ENCODE measurements at regions not wholly inside any gene's neighbourhood (a gene's known extent, or its start where the extent isn't known, plus 50 kb on each side); places are given as distances from the start of the nearest gene placed in this dataset.

- Mint-ChIP-seq H3K4me1 (no peaks in the 10 kb centered on the region), H3K36me3 (ENCODE audit: insufficient read depth) (no peaks in the 10 kb centered on the region), H3K9me3 (no peaks in the 10 kb centered on the region), H3K27ac (ENCODE audit: low read depth) (no peak overlapping the region), H3K27me3 (peaks cover 79% of the 10 kb centered on the region), H3K4me3 (no peak overlapping the region)
- no peak for ATAC-seq (replicated peaks; ENCODE audit: extremely low read depth, poor library complexity, severe bottlenecking)
- DNase-seq (ENCODE audit: low spot score in 2 of 2) = no peak
These were observed 161.7 kb downstream of the ANXA2 start for GRCh38 chr15:60235951-60236710.

GRCh38 chr15:60237446-60237845, 160.3 kb downstream of the ANXA2 start:
- peaks cover 72% of the 10 kb centered on the region for H3K27me3 Mint-ChIP-seq
- no peaks in the 10 kb centered on the region for H3K4me1 Mint-ChIP-seq
- DNase-seq (ENCODE audit: low spot score in 2 of 2) (no peak), ATAC-seq (replicated peaks; ENCODE audit: extremely low read depth, poor library complexity, severe bottlenecking) (no peak)
- H3K27ac Mint-ChIP-seq (ENCODE audit: low read depth) = no peak overlapping the region
- no peaks in the 10 kb centered on the region for H3K9me3 Mint-ChIP-seq
- H3K4me3 Mint-ChIP-seq = no peak overlapping the region
- H3K36me3 Mint-ChIP-seq (ENCODE audit: insufficient read depth) = no peaks in the 10 kb centered on the region

- DNase-seq (ENCODE audit: low spot score in 2 of 2) = no peak
- Mint-ChIP-seq H3K4me1 (no peaks in the 10 kb centered on the region), H3K27me3 (peaks cover 56% of the 10 kb centered on the region), H3K27ac (ENCODE audit: low read depth) (no peak overlapping the region), H3K36me3 (ENCODE audit: insufficient read depth) (no peaks in the 10 kb centered on the region), H3K4me3 (no peak overlapping the region), H3K9me3 (no peaks in the 10 kb centered on the region)
- ATAC-seq (replicated peaks; ENCODE audit: extremely low read depth, poor library complexity, severe bottlenecking) = no peak
These were observed 154.0 kb downstream of the ANXA2 start for GRCh38 chr15:60243769-60244168.

GRCh38 chr15:60244813-60245212, 153.0 kb downstream of the ANXA2 start:
- Mint-ChIP-seq H3K27me3 (peaks cover 48% of the 10 kb centered on the region), H3K36me3 (ENCODE audit: insufficient read depth) (no peaks in the 10 kb centered on the region), H3K27ac (ENCODE audit: low read depth) (no peak overlapping the region), H3K4me3 (no peak overlapping the region), H3K9me3 (no peaks in the 10 kb centered on the region), H3K4me1 (no peaks in the 10 kb centered on the region)
- DNase-seq (ENCODE audit: low spot score in 2 of 2) (no peak), ATAC-seq (replicated peaks; ENCODE audit: extremely low read depth, poor library complexity, severe bottlenecking) (no peak)

GRCh38 chr15:60250316-60250715, 147.5 kb downstream of the ANXA2 start:
- peaks cover 60% of the 10 kb centered on the region for H3K27me3 Mint-ChIP-seq
- no peaks in the 10 kb centered on the region for H3K4me1 Mint-ChIP-seq
- no peaks in the 10 kb centered on the region for H3K36me3 Mint-ChIP-seq (ENCODE audit: insufficient read depth)
- DNase-seq (ENCODE audit: low spot score in 2 of 2) (no peak), ATAC-seq (replicated peaks; ENCODE audit: extremely low read depth, poor library complexity, severe bottlenecking) (no peak)
- no peak overlapping the region for H3K27ac Mint-ChIP-seq (ENCODE audit: low read depth)
- no peak overlapping the region for H3K4me3 Mint-ChIP-seq
- H3K9me3 Mint-ChIP-seq = no peaks in the 10 kb centered on the region

- ATAC-seq (replicated peaks; ENCODE audit: extremely low read depth, poor library complexity, severe bottlenecking) (no peak), DNase-seq (ENCODE audit: low spot score in 2 of 2) (no peak)
- H3K36me3 Mint-ChIP-seq (ENCODE audit: insufficient read depth) = no peaks in the 10 kb centered on the region
- no peak overlapping the region for H3K4me3 Mint-ChIP-seq
- no peaks in the 10 kb centered on the region for H3K9me3 Mint-ChIP-seq
- peaks cover 62% of the 10 kb centered on the region for H3K27me3 Mint-ChIP-seq
- H3K27ac Mint-ChIP-seq (ENCODE audit: low read depth) = no peak overlapping the region
- H3K4me1 Mint-ChIP-seq = no peaks in the 10 kb centered on the region
These were observed 146.3 kb downstream of the ANXA2 start for GRCh38 chr15:60251300-60252070.

- no peaks in the 10 kb centered on the region for H3K4me1 Mint-ChIP-seq
- ATAC-seq (replicated peaks; ENCODE audit: extremely low read depth, poor library complexity, severe bottlenecking) (no peak), DNase-seq (ENCODE audit: low spot score in 2 of 2) (no peak)
- H3K27me3 Mint-ChIP-seq = peaks cover 86% of the 10 kb centered on the region
- no peaks in the 10 kb centered on the region for H3K36me3 Mint-ChIP-seq (ENCODE audit: insufficient read depth)
- H3K4me3 Mint-ChIP-seq = no peak overlapping the region
- H3K27ac Mint-ChIP-seq (ENCODE audit: low read depth) = no peak overlapping the region
- no peaks in the 10 kb centered on the region for H3K9me3 Mint-ChIP-seq
These were observed 143.4 kb downstream of the ANXA2 start for GRCh38 chr15:60254416-60254815.

- H3K9me3 Mint-ChIP-seq = no peaks in the 10 kb centered on the region
- DNase-seq (ENCODE audit: low spot score in 2 of 2) = no peak
These were observed 142.4 kb downstream of the ANXA2 start for GRCh38 chr15:60255390-60255789.

GRCh38 chr15:60257591-60258159, 140.1 kb downstream of the ANXA2 start:
- Mint-ChIP-seq H3K27ac (ENCODE audit: low read depth) (no peak overlapping the region), H3K27me3 (peaks cover 65% of the 10 kb centered on the region), H3K4me3 (no peak overlapping the region), H3K36me3 (ENCODE audit: insufficient read depth) (no peaks in the 10 kb centered on the region), H3K9me3 (no peaks in the 10 kb centered on the region), H3K4me1 (no peaks in the 10 kb centered on the region)
- no peak for ATAC-seq (replicated peaks; ENCODE audit: extremely low read depth, poor library complexity, severe bottlenecking)
- no peak for DNase-seq (ENCODE audit: low spot score in 2 of 2)

More at GRCh38 chr15:60255390-60255789, 142.4 kb downstream of the ANXA2 start:
- Mint-ChIP-seq H3K4me3 (no peak overlapping the region), H3K4me1 (no peaks in the 10 kb centered on the region), H3K27me3 (peaks cover 86% of the 10 kb centered on the region), H3K36me3 (ENCODE audit: insufficient read depth) (no peaks in the 10 kb centered on the region), H3K27ac (ENCODE audit: low read depth) (no peak overlapping the region)
- no peak for ATAC-seq (replicated peaks; ENCODE audit: extremely low read depth, poor library complexity, severe bottlenecking)

GRCh38 chr15:60259469-60259868, 138.3 kb downstream of the ANXA2 start:
- no peaks in the 10 kb centered on the region for H3K4me1 Mint-ChIP-seq
- no peak overlapping the region for H3K4me3 Mint-ChIP-seq
- H3K27me3 Mint-ChIP-seq = peaks cover 47% of the 10 kb centered on the region
- H3K27ac Mint-ChIP-seq (ENCODE audit: low read depth) = no peak overlapping the region
- H3K9me3 Mint-ChIP-seq = no peaks in the 10 kb centered on the region
- no peaks in the 10 kb centered on the region for H3K36me3 Mint-ChIP-seq (ENCODE audit: insufficient read depth)
- DNase-seq (ENCODE audit: low spot score in 2 of 2) (no peak), ATAC-seq (replicated peaks; ENCODE audit: extremely low read depth, poor library complexity, severe bottlenecking) (no peak)

- no peak for DNase-seq (ENCODE audit: low spot score in 2 of 2)
- Mint-ChIP-seq H3K9me3 (no peaks in the 10 kb centered on the region), H3K27ac (ENCODE audit: low read depth) (no peak overlapping the region), H3K27me3 (peaks cover 36% of the 10 kb centered on the region), H3K4me3 (no peak overlapping the region), H3K4me1 (no peaks in the 10 kb centered on the region), H3K36me3 (ENCODE audit: insufficient read depth) (no peaks in the 10 kb centered on the region)
- ATAC-seq (replicated peaks; ENCODE audit: extremely low read depth, poor library complexity, severe bottlenecking) = no peak
These were observed 133.7 kb downstream of the ANXA2 start for GRCh38 chr15:60264088-60264487.

- ATAC-seq (replicated peaks; ENCODE audit: extremely low read depth, poor library complexity, severe bottlenecking) = no peak
- DNase-seq (ENCODE audit: low spot score in 2 of 2) = no peak
- Mint-ChIP-seq H3K27me3 (peaks cover 37% of the 10 kb centered on the region), H3K4me3 (no peak overlapping the region), H3K27ac (ENCODE audit: low read depth) (no peak overlapping the region), H3K4me1 (no peaks in the 10 kb centered on the region), H3K9me3 (no peaks in the 10 kb centered on the region), H3K36me3 (ENCODE audit: insufficient read depth) (no peaks in the 10 kb centered on the region)
These were observed 133.2 kb downstream of the ANXA2 start for GRCh38 chr15:60264566-60264965.

- DNase-seq (ENCODE audit: low spot score in 2 of 2) = no peak
- no peaks in the 10 kb centered on the region for H3K9me3 Mint-ChIP-seq
These were observed 132.7 kb downstream of the ANXA2 start for GRCh38 chr15:60265057-60265456.

More at GRCh38 chr15:60265057-60265456, 132.7 kb downstream of the ANXA2 start:
- H3K27ac Mint-ChIP-seq (ENCODE audit: low read depth) = no peak overlapping the region
- no peak for ATAC-seq (replicated peaks; ENCODE audit: extremely low read depth, poor library complexity, severe bottlenecking)
- no peak overlapping the region for H3K4me3 Mint-ChIP-seq
- H3K27me3 Mint-ChIP-seq = peaks cover 38% of the 10 kb centered on the region
- no peaks in the 10 kb centered on the region for H3K36me3 Mint-ChIP-seq (ENCODE audit: insufficient read depth)
- no peaks in the 10 kb centered on the region for H3K4me1 Mint-ChIP-seq
